HL-60 (cell line): ENCODE measurements at regions not wholly inside any gene's neighbourhood (a gene's known extent, or its start where the extent isn't known, plus 50 kb on each side); places are given as distances from the start of the nearest gene placed in this dataset.
"Not testable (repeated sequence)": the region's sequence is repeated elsewhere in the genome, so short reads cannot be mapped to it uniquely, and the experiment has no call there.

Experiments
- DNase-seq, 2 experiments: peaks; one replicate each; pipeline ENCODE4 v3.0.0-alpha.2; 2010 to 2020; ENCODE audit warnings: low read depth in 1 of 2, low spot score in 1 of 2
- H3K27ac ChIP-seq: fragments of 250-450 bp; sonication (Bioruptor Pico); replicated peaks from 2 replicates; pipeline ENCODE4 v1.5.1; 2020; ENCODE audit warnings: mild to moderate bottlenecking, moderate library complexity
- H3K27me3 ChIP-seq: fragments of 250-450 bp; sonication (Bioruptor Pico); 2 replicates; pipeline ENCODE4 v1.5.1; 2021; ENCODE audit warnings: mild to moderate bottlenecking, moderate library complexity; ENCODE audit not compliant: insufficient read depth, poor library complexity, severe bottlenecking
- H3K4me3 ChIP-seq: replicated peaks from 2 replicates; pipeline ENCODE4 v1.5.1; 2011; ENCODE audit warnings: mild to moderate bottlenecking, control low read depth, low read length; ENCODE audit not compliant: insufficient read depth
- GABPA ChIP-seq: IDR thresholded peaks from 2 replicates; pipeline ENCODE4 v1.6.1; 2012; ENCODE audit warnings: low read depth
- POLR2AphosphoS5 ChIP-seq: IDR thresholded peaks from 2 replicates; pipeline ENCODE4 v1.6.1; 2012; ENCODE audit warnings: low read depth
- SPI1 ChIP-seq: IDR thresholded peaks from 2 replicates; pipeline ENCODE4 v1.6.1; 2012; ENCODE audit warnings: low read depth, mild to moderate bottlenecking, borderline replicate concordance
- TF ChIP-seq, protein P1 (sequence below): IDR thresholded peaks from one replicate; pipeline ENCODE4 v1.5.1; 2011; ENCODE audit warnings: low read length, control low read depth, inconsistent platforms; ENCODE audit not compliant: insufficient read depth
- TF ChIP-seq, protein P2 (sequence below): IDR thresholded peaks from 2 replicates; pipeline ENCODE4 v1.6.1; 2012; ENCODE audit warnings: low read depth; ENCODE audit not compliant: insufficient replicate concordance

DNA sequence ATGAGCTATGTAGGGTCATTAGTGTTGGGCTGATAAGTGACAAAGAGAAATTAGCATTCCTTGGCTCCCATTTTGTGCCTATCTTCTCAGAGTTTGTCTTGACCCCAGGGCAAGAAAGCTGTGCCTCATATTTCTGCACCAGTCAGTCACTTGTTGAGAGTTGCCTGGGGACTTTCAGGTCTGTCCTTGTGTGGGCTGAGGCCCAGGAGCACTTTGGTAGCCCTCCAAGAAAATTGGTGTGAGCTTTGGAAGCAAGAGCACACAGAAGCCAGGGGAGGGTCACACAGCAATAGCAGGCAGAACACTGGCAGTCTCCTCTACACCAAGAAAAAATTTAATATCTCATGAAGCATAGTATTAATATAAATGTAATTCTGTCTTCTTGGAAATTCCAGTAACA is 239.9 kb downstream of the NPR3 start:
- no peak for DNase-seq
- no peak for TF ChIP-seq GABPA
- TF ChIP-seq, protein P1, sequence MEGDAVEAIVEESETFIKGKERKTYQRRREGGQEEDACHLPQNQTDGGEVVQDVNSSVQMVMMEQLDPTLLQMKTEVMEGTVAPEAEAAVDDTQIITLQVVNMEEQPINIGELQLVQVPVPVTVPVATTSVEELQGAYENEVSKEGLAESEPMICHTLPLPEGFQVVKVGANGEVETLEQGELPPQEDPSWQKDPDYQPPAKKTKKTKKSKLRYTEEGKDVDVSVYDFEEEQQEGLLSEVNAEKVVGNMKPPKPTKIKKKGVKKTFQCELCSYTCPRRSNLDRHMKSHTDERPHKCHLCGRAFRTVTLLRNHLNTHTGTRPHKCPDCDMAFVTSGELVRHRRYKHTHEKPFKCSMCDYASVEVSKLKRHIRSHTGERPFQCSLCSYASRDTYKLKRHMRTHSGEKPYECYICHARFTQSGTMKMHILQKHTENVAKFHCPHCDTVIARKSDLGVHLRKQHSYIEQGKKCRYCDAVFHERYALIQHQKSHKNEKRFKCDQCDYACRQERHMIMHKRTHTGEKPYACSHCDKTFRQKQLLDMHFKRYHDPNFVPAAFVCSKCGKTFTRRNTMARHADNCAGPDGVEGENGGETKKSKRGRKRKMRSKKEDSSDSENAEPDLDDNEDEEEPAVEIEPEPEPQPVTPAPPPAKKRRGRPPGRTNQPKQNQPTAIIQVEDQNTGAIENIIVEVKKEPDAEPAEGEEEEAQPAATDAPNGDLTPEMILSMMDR = no peak
- TF ChIP-seq, protein P2, sequence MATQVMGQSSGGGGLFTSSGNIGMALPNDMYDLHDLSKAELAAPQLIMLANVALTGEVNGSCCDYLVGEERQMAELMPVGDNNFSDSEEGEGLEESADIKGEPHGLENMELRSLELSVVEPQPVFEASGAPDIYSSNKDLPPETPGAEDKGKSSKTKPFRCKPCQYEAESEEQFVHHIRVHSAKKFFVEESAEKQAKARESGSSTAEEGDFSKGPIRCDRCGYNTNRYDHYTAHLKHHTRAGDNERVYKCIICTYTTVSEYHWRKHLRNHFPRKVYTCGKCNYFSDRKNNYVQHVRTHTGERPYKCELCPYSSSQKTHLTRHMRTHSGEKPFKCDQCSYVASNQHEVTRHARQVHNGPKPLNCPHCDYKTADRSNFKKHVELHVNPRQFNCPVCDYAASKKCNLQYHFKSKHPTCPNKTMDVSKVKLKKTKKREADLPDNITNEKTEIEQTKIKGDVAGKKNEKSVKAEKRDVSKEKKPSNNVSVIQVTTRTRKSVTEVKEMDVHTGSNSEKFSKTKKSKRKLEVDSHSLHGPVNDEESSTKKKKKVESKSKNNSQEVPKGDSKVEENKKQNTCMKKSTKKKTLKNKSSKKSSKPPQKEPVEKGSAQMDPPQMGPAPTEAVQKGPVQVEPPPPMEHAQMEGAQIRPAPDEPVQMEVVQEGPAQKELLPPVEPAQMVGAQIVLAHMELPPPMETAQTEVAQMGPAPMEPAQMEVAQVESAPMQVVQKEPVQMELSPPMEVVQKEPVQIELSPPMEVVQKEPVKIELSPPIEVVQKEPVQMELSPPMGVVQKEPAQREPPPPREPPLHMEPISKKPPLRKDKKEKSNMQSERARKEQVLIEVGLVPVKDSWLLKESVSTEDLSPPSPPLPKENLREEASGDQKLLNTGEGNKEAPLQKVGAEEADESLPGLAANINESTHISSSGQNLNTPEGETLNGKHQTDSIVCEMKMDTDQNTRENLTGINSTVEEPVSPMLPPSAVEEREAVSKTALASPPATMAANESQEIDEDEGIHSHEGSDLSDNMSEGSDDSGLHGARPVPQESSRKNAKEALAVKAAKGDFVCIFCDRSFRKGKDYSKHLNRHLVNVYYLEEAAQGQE = no peak
- no peak for TF ChIP-seq SPI1
- TF ChIP-seq POLR2AphosphoS5 = no peak
- H3K27me3 ChIP-seq = no peaks in the 10 kb centered on the region

DNA sequence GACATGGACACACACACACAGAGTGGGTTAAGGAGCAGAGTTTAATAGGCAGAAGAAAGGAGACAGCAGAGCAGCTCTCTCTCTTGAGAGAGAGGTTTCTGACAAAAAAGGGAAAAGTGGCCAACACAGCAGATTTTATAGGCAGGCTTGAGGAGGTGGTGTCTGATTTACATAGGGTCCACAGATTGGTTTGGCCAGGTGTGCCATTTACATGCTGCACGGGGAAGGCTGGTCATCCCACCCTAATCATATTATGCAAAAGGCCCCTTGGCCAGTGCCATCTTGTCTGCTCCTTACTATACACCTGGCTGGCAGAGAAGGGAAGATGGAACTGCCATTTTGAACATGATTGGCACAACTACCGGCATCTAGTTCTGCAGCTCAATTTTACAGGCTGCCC is 240.8 kb downstream of the NPR3 start:
- no peak for TF ChIP-seq POLR2AphosphoS5
- TF ChIP-seq, protein P2 = no peak
- no peak for TF ChIP-seq SPI1
- TF ChIP-seq GABPA = no peak
- TF ChIP-seq, protein P1 = no peak
- no peak overlapping the region for H3K27ac ChIP-seq
- no peak overlapping the region for H3K4me3 ChIP-seq
- H3K27me3 ChIP-seq = no peaks in the 10 kb centered on the region
- DNase-seq = no peak

More for the DNA sequence above, 239.9 kb downstream of the NPR3 start:
- no peak overlapping the region for H3K4me3 ChIP-seq
- H3K27ac ChIP-seq = no peak overlapping the region

DNA sequence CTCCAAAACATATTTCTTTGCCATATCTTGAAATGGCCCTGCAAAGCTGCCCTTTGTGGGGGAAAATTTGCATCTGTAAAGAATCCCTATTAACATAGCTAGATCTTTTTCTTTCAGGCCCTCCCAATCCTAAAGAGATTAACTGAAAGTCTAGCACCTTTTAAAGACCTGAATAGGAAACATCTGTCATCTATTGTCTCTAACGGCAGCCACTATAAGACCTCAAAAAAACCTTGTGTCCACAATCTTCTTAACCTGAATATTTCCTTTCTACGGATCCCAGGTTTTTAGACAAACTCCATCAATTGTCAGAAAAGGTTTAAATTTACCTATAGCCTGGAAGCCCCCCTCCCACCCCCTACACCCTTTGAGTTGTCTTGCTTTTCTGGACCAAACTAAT is 241.3 kb downstream of the NPR3 start:
- DNase-seq, H3K4me3 ChIP-seq, H3K27me3 ChIP-seq, H3K27ac ChIP-seq: not testable (repeated sequence)

DNA sequence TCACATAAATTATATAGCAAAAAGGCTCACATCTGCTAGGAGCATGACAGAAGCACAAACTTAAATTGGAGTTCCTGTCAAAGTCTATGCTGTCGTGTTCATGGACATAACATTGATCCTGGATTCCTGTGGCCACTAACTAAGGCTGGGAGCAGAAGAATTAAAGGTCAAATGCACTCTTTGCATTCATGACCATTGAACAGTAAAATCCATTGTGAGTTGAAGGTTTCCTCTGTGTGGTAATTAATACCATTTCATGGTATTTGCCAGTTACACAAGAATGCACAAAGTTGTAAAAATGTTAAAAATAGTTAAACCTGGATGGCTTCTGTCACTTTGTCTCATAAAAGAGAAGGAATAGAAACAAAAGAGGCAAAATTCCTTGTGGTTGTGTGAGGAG is 242.6 kb downstream of the NPR3 start:
- H3K27ac ChIP-seq = no peak overlapping the region
- no peak overlapping the region for H3K4me3 ChIP-seq
- TF ChIP-seq GABPA = no peak
- TF ChIP-seq, protein P2 = no peak
- H3K27me3 ChIP-seq = no peaks in the 10 kb centered on the region
- no peak for DNase-seq
